Stomach (tissue), 8 donors: ENCODE measurements at regions not wholly inside any gene's neighbourhood (a gene's known extent, or its start where the extent isn't known, plus 50 kb on each side); places are given as distances from the start of the nearest gene placed in this dataset.

ENCODE experiments used
- DNase-seq, 2 donors: peaks; one replicate each; pipeline versions ENCODE4 v3.0.0 to v3.0.0-alpha.2; 2013 to 2019
- H3K27ac ChIP-seq, 5 donors: fragments of 200-600 bp in 4 of 5; sonication (generic) in 4 of 5; one replicate each; pipeline ENCODE4 v1.5.1; 2013 to 2019; ENCODE audit warnings: mild to moderate bottlenecking in 1 of 5, moderate library complexity in 1 of 5
- H3K27me3 ChIP-seq, 3 donors: fragments of 200-600 bp; sonication (generic); one replicate each; pipeline ENCODE4 v1.5.1; 2017 to 2019; ENCODE audit warnings: mixed run types in 1 of 3
- H3K36me3 ChIP-seq, 4 donors: fragments of 200-600 bp; sonication (generic); 1 replicate in 3 of 4; 2 replicates in 1 of 4; pipeline ENCODE4 v1.5.1; 2016 to 2019
- H3K4me1 ChIP-seq, 4 donors: fragments of 200-600 bp; sonication (generic); one replicate each; pipeline ENCODE4 v1.5.1; 2016 to 2019
- H3K4me3 ChIP-seq, 4 donors: fragments of 200-600 bp; sonication (generic) in 3 of 4; one replicate each; pipeline ENCODE4 v1.5.1; 2016 to 2019; ENCODE audit warnings: mild to moderate bottlenecking in 1 of 4
- H3K9me3 ChIP-seq, 4 donors: fragments of 200-600 bp; sonication (generic); one replicate each; pipeline ENCODE4 v1.5.1; 2016 to 2019
- EP300 ChIP-seq: sonication (generic); formaldehyde crosslinking; IDR thresholded peaks from one replicate; pipeline ENCODE4 v1.6.1; 2017; ENCODE audit warnings: antibody characterized with exemption
- POLR2A ChIP-seq, 4 donors: fragments of 450-650 bp; IDR thresholded peaks; one replicate each; pipeline ENCODE4 v1.6.1; 2016; ENCODE audit warnings: antibody characterized with exemption in 4 of 4, control low read depth in 2 of 4, mild to moderate bottlenecking in 1 of 4, moderate library complexity in 1 of 4
- POLR2AphosphoS5 ChIP-seq, 3 donors: sonication (generic); formaldehyde crosslinking; IDR thresholded peaks; one replicate each; pipeline ENCODE4 v1.6.1; 2016; ENCODE audit warnings: antibody characterized with exemption in 3 of 3
- WGBS, 5 donors: extraction: QIAGEN DNeasy Blood & Tissue Kit in 3 of 5; methylation state at CpG; one replicate each; pipeline versions ENCODE4 v1.1.5 to v1.1.7; 2013 to 2018; 5-methylcytosine and 5-hydroxymethylcytosine counted together
- intact Hi-C: fragments of 100-400 bp; cut with DNase I; formaldehyde crosslinking; loops from one replicate; pipeline ENCODE4 v1.15.1; 2023; ENCODE audit warnings: low total_unique reads
- TF ChIP-seq, protein P1 (sequence below), 7 experiments: fragments of 450-650 bp in 4 of 7; fragments of 200-600 bp in 3 of 7; sonication (generic) in 3 of 7; IDR thresholded peaks; one replicate each; pipeline ENCODE4 v1.5.1; 2016 to 2019; ENCODE audit warnings: antibody characterized with exemption in 7 of 7, control low read depth in 2 of 7, mild to moderate bottlenecking in 1 of 7
- donor health status: healthy with polysubstance abuse.
- donor health status: Bipolar disorder and iron deficiency.
- donor health status: healthy.

DNA sequence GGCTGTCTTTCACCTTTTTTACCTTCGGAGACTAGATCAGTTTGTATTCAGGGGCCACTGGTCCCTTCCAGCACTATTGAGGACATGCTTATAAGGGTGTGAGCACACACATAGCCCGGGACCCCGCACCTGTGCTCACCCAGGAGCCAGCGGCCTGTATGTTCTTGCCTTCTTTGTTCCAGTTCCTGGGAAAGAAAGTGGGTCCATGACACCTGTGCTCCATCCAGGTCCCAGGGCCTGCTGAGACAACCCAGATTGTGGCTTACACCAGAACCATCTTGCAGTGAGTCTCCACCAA, 207.8 kb downstream of the TOMM20 start:
- H3K27me3 ChIP-seq, result no peaks in the 10 kb centered on the region
- H3K36me3 ChIP-seq, result no peaks in the 10 kb centered on the region
- TF ChIP-seq, protein P1, sequence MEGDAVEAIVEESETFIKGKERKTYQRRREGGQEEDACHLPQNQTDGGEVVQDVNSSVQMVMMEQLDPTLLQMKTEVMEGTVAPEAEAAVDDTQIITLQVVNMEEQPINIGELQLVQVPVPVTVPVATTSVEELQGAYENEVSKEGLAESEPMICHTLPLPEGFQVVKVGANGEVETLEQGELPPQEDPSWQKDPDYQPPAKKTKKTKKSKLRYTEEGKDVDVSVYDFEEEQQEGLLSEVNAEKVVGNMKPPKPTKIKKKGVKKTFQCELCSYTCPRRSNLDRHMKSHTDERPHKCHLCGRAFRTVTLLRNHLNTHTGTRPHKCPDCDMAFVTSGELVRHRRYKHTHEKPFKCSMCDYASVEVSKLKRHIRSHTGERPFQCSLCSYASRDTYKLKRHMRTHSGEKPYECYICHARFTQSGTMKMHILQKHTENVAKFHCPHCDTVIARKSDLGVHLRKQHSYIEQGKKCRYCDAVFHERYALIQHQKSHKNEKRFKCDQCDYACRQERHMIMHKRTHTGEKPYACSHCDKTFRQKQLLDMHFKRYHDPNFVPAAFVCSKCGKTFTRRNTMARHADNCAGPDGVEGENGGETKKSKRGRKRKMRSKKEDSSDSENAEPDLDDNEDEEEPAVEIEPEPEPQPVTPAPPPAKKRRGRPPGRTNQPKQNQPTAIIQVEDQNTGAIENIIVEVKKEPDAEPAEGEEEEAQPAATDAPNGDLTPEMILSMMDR (IDR thresholded peaks at IDR 0.05), result no peak
- TF ChIP-seq EP300 (no peak), POLR2A (IDR thresholded peaks at IDR 0.05) (no peak), POLR2AphosphoS5 (IDR thresholded peaks at IDR 0.05) (no peak)
- intact Hi-C loops, result no loop called here
- H3K27ac ChIP-seq, result peak overlapping the region in 4 of 5 donors; percentile 82 to 90 (median 88)
- H3K4me3 ChIP-seq, result no peak overlapping the region
- WGBS, 5 donors, result 71 to 77% (median 73%) methylated on average over 4 of the region's 4 CpGs
- no peak for DNase-seq
- H3K4me1 ChIP-seq, result peaks cover 62 to 73% (median 68%) of the 10 kb centered on the region in 4 donors
- no peaks in the 10 kb centered on the region for H3K9me3 ChIP-seq

DNA sequence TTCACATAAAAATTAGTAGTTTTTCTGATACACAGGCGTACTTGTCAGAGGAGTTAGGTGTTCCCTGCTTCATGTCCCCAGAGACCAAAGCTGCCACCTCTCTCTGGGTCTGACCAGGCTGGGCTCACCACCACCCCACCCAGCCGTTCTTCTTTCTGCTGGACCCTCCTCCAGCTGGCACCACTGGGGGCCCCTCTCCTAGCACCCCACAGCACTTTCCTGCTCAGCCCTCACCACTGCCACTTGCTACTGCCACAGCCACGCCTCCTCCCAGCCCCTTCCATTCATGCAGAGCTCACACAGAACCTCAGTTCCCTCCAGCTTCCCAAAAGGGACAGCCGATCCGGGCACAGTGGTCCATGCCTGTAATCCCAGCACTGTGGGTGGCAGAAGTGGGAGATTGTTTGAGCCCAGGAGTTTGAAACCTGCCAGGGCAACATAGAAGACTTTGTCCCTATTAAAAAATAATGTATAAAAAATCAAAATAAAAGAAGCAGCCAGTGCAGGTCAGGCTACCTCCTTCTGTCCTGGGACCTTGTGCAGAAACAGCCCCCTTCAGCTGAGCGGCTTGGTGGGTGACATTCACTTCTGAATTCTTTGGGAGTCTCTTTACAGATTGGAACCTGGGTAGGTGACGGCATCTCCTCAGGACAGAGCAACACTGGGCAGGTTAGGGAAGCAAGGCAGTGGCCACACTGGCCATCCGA, 208.3 kb downstream of the TOMM20 start:
- TF ChIP-seq POLR2A (IDR thresholded peaks at IDR 0.05) (no peak), POLR2AphosphoS5 (IDR thresholded peaks at IDR 0.05) (no peak), EP300 (no peak)
- TF ChIP-seq, protein P1 (IDR thresholded peaks at IDR 0.05), result no peak
- H3K4me1 ChIP-seq, result peaks cover 60 to 73% (median 66%) of the 10 kb centered on the region in 4 donors
- intact Hi-C loops, result no loop called here
- WGBS, 5 donors, result 82 to 90% (median 85%) methylated on average over 8 of the region's 8 CpGs
- no peaks in the 10 kb centered on the region for H3K36me3 ChIP-seq
- no peaks in the 10 kb centered on the region for H3K27me3 ChIP-seq
- no peak overlapping the region for H3K4me3 ChIP-seq
- DNase-seq, result peak in 1 of 2 donors; percentile 17
- peak overlapping the region; percentile 22 to 90 (median 87) for H3K27ac ChIP-seq
- no peaks in the 10 kb centered on the region for H3K9me3 ChIP-seq

DNA sequence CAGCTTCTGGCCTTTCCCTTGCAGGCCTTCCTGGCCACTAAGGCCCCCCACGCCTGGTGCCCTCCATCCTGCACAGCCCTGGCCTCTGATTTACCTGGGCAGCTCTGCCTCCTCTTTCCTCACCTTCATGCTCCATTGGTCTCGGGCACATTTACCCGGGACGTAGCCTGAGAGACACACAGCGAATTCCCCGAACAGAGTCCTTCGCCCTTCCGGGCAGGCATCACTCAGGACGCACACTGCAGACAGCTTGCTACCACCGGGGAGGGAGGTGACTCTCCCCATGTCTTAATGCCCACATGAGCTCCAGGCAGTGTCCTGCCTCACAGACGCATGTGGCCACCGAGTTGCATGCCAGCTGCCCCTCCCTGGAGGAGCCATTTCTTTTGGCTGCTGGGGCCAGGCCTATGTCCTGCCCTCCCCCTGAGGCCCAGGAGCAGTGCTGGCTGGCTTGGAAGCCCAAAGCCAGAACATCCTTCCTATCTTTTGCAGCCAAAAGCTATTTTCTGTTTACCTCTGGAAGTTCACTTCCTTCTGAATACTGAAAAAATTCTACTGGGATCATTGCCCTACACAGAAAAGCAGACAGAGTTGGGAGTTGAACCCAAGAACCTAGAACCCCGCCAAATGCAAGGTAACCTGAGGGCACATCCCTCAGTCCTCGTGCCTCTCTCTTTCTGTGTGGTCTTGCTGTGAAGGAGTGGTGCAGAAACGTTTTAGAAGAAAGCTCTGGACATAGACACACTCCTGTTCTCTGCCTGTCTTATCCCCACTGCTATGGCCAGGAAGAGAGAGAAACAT, 209.5 kb downstream of the TOMM20 start:
- Histone ChIP-seq H3K4me3 (no peak overlapping the region), H3K36me3 (no peaks in the 10 kb centered on the region), H3K4me1 (peaks cover 59 to 70% (median 63%) of the 10 kb centered on the region in 4 donors), H3K27me3 (no peaks in the 10 kb centered on the region), H3K27ac (peak overlapping the region; percentile 82 to 90 (median 87)), H3K9me3 (no peaks in the 10 kb centered on the region)
- no peak for DNase-seq
- TF ChIP-seq POLR2AphosphoS5 (IDR thresholded peaks at IDR 0.05) (peak in 2 of 3 donors; percentile 12 to 20), POLR2A (IDR thresholded peaks at IDR 0.05) (no peak)
- 47 to 70% (median 58%) methylated on average over 13 to 15 of the region's 15 CpGs for WGBS, 5 donors
- intact Hi-C loops, result no loop called here

DNA sequence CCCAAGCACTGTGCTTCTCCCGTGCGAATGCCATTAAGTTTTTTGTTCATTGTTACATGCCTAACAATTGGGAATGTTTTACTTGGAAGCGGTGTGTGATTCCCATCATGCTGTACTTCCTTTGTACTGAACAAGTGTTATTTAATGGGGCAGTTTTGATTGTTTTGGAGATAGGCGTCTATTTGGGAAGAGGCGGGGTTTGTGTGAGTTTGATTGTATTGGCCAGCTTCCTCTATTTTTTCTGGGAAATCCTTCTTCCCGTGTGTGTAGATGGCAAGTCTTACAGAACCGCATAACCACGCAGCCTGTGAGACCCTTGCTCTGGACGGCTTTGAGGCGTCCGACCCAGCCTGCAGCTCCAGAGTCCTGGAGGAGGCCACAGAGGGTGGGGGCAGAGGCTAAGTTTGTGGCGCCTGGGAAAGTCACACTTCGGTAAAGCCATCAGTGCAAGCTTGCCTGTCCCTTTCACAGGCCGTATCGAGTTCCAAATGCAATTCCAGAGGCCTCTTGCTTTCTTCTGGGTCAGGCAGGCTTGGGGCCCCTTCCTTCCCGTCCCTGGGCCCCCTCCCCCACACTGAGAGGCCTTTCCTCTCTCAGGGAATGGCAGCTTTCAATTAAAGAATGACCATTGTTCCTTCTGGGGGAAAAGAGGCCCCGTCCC, 210.3 kb downstream of the TOMM20 start:
- DNase-seq, result peak; percentile 66 to 69
- H3K4me1 ChIP-seq, result peaks cover 61 to 79% (median 70%) of the 10 kb centered on the region in 4 donors
- TF ChIP-seq, protein P1 (IDR thresholded peaks at IDR 0.05), result no peak
- peak; percentile 66 to 80 (median 71) for TF ChIP-seq POLR2AphosphoS5 (IDR thresholded peaks at IDR 0.05)
- TF ChIP-seq EP300, result no peak
- TF ChIP-seq POLR2A (IDR thresholded peaks at IDR 0.05), result no peak
- WGBS, 5 donors, result 17 to 38% (median 33%) methylated on average over 17 of the region's 17 CpGs
- no peaks in the 10 kb centered on the region for H3K9me3 ChIP-seq
- intact Hi-C loops, result no loop called here
- H3K36me3 ChIP-seq, result no peaks in the 10 kb centered on the region
- H3K27me3 ChIP-seq, result no peaks in the 10 kb centered on the region
- H3K4me3 ChIP-seq, result no peak overlapping the region
- peak overlapping the region; percentile 82 to 90 (median 88) for H3K27ac ChIP-seq
